ENCODE measurements at regions not wholly inside any gene's neighbourhood (a gene's known extent, or its start where the extent isn't known, plus 50 kb on each side); places are given as distances from the start of the nearest gene placed in this dataset.

DNA sequence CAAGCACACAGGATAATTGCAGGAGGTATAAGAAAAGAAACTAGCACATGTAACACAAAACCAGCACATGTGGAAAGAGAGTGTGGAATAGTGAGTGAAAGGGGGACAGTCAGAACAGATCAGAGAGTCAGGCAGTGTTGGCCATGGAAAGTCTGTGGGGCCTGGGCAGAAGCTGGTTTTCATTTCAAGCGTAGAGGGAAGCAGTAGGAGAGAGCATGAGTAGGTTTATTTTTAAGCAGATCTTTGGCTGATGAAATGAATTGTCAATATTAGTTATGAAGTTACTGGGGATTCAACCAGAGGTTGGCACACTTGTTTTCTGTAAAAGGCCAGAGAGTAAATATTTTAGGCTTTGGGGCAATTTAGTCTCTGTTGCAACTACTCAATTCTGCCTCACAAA, 283.1 kb downstream of the SMARCA2 start:
- TF ChIP-seq, protein P1, sequence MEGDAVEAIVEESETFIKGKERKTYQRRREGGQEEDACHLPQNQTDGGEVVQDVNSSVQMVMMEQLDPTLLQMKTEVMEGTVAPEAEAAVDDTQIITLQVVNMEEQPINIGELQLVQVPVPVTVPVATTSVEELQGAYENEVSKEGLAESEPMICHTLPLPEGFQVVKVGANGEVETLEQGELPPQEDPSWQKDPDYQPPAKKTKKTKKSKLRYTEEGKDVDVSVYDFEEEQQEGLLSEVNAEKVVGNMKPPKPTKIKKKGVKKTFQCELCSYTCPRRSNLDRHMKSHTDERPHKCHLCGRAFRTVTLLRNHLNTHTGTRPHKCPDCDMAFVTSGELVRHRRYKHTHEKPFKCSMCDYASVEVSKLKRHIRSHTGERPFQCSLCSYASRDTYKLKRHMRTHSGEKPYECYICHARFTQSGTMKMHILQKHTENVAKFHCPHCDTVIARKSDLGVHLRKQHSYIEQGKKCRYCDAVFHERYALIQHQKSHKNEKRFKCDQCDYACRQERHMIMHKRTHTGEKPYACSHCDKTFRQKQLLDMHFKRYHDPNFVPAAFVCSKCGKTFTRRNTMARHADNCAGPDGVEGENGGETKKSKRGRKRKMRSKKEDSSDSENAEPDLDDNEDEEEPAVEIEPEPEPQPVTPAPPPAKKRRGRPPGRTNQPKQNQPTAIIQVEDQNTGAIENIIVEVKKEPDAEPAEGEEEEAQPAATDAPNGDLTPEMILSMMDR (IDR thresholded peaks at IDR 0.05; ENCODE audit: insufficient read depth, low read depth, low read length), result no peak
- no peak for TF ChIP-seq EZH2 (IDR thresholded peaks at IDR 0.05; ENCODE audit: insufficient read depth, low read length)

All from astrocyte (in vitro differentiated cells and primary cell).